NCI-H128 (cell line): ENCODE measurements at regions not wholly inside any gene's neighbourhood (a gene's known extent, or its start where the extent isn't known, plus 50 kb on each side); places are given as distances from the start of the nearest gene placed in this dataset.
A peak's percentile ranks its signal among the peaks of the same experiment; 100 is the strongest.
"Not testable (repeated sequence)": the region's sequence is repeated elsewhere in the genome, so short reads cannot be mapped to it uniquely, and the experiment has no call there.

ENCODE experiments used
- DNase-seq: peaks from one replicate; lab custom pipeline; 2025; ENCODE audit not compliant: unreplicated experiment; lab: John Stamatoyannopoulos, UW

DNA sequence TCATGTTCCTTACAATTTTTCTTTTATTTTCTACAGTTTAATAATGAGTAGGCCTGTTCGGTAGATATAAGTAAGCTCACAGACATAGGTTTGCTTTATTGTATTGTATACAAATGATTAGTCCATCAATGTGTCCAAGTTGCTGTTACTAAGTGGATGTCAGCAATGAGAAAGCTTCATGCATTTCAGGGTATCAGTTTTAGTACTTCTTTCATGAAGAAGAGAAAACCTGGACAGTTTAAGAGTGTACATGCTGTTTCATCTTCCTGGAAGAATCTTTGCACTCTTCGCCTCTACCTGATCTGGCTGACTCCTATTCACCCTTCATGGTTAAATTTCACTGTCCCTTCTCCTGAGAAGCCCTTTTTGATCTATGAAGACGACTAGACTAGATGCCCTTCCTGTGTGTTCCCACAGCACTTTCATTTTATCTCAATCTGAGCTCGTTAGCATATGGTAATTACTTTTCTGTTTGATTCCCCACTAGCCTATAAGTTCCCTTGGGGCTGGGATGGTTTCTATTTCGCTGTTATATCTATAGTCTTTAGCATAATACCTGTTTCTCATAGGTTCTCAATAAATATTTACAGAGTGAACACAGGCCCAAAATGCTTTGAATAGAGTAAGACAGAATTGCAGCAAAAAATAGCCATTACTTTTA, 70.7 kb downstream of the CETN3 start:
- DNase-seq = no peak

DNA sequence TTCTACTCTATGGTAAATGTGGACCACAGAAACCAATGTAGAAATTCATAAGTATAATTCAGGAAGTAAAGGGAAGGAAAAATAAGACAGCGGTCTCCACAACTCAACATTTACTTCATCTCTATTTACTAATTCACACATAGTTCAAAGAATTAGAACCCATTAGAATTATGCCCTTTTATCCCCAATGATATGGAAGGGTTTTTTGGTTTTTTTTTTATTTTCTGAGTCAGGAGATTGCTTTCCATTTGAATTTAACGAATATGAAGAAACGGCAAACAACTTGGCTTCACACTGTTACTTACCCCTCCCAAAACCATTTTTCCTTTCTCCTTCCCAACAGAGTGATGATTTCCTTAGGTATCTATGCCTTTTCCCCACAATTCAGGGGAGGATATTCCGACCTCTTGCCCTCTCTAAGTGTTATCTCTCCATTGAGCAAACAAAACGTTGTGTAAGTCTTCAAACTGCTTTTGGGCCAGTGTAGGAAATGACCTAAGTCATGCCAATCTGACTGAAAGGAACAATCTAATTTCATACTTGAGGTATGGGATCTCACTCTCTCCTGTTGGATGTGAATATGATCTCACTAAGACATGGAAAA, 72.0 kb downstream of the CETN3 start:
- DNase-seq = no peak

DNA sequence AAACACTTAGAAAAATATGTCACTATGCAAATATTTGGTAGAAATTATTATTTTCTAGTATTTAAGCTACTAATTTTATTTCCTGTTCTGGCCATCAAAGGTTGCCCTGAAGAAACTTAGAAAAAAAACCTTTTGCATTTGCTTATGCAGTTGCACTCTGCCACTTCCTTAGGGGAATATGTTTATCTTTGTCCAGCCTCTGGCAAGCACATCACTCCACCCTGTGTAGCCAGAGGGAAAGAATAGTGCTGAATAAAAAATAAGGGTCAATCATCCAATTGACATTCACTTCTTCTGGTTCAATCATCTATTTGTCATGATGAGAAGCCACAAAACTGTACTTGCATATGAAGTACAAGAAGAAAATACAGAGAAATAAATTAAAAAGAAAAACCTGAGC, 72.8 kb downstream of the CETN3 start:
- DNase-seq = no peak

DNA sequence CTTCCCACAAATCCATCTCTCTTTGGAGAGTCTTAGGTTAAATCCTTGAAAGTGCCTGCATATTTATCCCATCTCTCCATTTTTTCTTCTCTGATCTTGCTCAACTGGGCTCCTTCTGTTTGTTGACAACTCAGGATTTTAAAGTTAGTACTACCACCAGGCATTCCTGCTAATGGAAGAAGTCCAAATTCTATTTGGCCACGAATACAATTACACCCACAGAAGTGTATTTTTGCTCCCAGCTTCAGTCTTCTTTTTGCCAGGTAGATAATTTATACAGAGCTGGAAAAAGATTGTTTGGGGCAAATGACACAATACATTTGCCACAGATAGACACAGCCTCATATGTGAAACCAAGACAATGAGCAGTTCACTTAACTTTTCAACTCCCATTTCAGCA, 74.8 kb downstream of the CETN3 start:
- DNase-seq = no peak

- no peak for DNase-seq
These were observed 79.6 kb downstream of the CETN3 start for GRCh38 chr5:90329911-90330310.

- DNase-seq = no peak
These were observed 82.6 kb downstream of the CETN3 start for GRCh38 chr5:90326995-90327394.

DNA sequence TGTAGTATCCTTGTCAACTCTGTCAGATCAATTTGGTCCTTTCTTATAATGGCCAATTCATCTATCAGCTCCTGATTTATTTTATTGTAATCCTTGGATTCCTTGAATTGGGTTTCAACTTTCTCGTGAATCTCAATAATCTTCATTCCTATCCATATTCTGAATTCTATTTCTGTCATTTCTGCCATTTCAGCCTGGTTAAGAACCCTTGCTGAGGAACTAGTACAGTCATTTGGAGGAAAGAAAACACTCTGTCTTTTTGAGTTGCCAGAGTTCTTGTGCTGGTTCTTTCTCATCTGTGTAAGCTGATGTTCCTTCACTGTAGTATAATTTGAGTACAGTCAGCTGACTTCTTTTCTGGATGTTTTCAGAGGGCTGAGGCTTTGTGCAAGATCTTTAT, 84.5 kb downstream of the CETN3 start:
- no peak for DNase-seq

DNA sequence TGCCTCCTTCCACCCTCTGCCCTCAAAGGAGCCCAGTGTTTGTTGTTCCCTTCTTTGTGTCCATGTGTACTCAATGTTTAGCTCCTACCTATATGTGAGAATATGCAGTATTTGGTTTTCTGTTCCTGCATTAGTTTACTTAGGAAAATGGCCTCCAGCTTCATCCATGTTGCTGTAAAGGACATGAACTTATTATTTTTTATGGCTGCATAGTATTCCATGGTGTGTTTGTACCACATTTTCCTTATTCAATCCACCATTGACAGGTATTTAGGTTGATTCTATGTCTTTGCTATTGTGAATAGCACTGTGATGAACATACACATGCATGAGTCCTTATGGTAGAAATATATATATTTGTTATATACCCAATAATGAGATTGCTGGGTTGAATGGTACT, 89.2 kb downstream of the CETN3 start:
- not testable (repeated sequence) for DNase-seq

DNA sequence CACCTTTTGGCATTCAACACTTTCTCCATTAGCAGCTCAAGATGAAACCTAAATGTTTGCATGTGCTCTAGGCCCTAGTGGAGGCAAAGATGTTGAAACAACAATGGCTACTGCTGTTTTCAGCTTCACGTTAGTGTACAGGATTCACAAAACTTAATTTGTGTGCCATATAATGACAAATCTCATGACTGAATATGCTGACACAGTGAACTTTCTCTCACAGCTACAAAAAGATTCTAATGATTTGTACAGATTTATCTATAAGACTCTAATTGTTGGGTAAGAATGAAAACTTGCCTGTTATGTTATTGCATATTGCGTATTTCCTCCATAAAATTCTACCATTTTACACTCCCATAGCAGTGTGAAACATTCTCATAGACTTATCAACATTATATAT, 97.5 kb downstream of the CETN3 start:
- no peak for DNase-seq

DNA sequence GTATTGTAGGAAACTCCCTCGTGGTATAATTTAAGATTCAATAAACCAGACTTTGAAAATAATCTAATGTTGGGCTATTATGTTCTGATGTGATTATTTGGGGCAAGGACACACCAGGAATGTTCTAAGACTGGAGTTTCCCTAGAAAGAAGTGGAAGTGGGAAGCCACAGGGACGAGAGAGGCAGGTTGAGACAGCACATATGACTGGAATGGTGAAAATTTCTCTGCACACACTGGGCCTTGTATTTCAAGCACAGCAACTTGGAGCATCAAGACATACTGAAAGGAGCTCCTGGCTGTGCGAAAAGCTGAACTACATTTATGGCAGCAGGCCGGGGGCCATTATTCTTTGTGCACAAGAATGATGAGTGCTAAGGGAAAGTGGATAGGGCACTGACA, 98.2 kb downstream of the CETN3 start:
- DNase-seq = no peak

DNA sequence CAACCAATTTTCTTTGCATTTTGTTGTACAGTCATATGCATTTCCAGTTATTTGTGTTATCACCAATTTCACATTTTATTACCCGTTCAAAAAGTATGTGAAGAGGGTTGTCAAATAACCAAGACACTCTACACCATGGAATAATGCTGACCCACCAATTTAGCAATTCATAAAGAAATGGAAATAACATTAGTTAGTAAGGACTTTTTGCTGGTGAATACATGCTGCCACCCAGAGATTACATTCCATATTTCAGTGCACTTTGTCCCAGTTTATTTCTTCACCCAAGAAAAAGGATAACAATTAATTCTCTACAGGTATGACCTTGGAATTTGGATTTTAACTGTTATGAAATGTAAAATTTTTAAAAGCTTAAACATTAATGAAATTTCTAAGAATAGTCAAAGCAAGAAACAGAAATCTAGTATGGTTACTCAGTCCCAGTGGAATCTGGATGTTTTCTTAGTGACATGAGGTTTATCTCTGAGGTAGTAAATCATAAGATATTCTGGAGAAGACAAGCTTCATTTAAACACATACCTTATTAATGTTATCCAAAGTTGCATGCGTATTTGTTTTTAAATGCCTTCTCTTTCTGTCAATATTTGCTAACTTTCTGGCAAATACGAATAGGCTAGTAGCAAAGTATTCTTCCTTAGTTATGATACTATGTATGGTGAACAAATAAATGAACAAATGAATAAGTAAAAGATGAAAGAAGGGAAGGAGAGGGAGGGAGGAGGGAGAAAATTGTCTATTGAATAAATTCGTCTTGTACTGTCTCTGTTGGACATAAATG, 100.6 kb downstream of the CETN3 start:
- DNase-seq = no peak

DNA sequence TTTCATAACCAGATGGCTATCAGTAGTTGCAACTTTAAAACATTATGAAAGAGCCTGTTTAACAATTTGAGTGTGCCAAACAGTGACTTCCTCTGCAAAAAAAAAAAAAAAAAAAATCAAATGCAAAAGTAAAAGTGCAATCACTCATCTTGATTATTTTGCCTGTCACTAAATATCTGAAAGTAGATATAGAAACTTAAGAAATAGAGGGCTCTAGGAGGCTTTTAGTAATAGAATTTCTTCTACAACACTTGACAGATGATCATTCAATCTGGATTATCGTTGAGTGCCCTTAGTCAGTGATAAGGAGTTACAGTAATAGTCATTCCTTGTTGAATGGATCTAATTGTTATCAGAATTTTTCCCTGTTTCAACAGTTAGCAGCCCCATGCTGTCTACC, 101.8 kb downstream of the CETN3 start:
- no peak for DNase-seq

GRCh38 chr5:90307322-90307721, 102.2 kb downstream of the CETN3 start:
- no peak for DNase-seq

GRCh38 chr5:90306613-90307012, 102.9 kb downstream of the CETN3 start:
- DNase-seq = no peak

DNA sequence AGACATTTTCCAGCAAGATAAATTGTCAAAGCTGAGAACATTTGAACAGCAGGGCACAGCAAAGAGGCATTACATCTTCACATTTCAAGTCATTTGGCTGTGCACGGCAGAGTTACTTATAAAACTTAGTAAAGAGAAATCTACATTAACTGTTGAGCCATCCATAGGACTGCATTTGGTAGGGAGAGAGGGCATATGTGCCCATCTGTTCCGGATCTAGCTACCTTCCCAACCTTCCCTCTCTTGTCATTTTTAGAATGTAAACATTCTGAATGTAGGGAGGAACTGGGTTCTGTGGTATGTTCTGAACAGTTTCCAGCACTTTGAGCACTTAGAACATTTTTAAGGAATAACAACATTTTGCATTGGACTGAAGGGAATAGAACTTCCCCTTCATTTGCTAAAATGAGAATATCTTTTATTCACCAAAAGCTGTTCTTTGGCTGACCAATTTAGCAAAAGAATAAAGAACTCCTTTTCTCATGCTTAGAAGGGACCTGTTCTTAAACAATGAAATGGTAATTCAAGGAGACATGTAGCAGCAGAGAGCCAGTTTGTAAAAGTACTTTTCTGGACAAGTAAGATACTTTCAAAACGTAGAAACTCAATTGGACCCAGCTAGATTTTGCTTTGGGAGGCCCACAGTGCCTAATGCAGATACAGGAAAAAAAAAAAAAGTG, 104.4 kb downstream of the CETN3 start:
- DNase-seq = no peak

DNA sequence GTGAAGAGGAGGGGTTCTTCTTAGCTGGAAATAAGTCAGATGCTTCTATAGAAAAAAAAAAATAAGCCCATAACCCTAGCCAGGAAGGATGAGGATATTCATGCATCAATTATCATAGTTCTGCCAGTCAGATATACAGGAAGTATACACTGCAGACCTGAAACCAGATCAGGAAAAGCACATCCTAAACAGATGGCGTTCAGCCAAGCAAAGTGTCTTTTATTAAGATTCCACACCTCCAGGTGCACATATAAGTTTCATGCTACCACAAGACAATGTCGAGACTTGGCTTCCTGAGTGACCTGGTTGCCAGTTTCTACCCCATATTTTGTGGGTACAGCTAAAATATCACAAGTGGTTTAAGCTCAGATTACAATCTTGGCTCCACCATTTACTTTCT, 108.3 kb downstream of the CETN3 start:
- DNase-seq = no peak

- DNase-seq = no peak
These were observed 112.4 kb downstream of the CETN3 start for GRCh38 chr5:90297045-90297764.

DNA sequence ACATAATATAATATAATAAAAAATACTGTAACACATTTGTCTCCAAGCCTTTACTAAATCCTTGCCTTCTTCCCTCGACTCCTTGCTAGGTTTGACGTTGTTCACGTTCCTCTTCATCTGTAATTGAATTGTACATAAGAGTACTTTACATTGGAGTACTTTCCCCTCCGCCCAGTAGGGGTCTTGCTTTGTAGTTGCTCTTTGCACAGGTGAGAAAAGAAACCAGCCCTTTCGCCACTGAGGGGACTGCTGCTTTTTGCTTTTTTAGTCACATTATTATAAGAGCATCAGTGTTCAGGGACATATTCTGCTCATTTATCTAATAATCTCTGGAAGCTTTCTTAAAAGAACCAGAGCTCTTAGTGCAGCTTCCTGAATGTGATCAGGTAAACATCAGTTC, 115.0 kb downstream of the CETN3 start:
- DNase-seq = peak; percentile 4

- no peak for DNase-seq
These were observed 115.6 kb downstream of the CETN3 start for GRCh38 chr5:90293931-90294330.

GRCh38 chr5:90290648-90291047, 118.9 kb downstream of the CETN3 start:
- no peak for DNase-seq

DNA sequence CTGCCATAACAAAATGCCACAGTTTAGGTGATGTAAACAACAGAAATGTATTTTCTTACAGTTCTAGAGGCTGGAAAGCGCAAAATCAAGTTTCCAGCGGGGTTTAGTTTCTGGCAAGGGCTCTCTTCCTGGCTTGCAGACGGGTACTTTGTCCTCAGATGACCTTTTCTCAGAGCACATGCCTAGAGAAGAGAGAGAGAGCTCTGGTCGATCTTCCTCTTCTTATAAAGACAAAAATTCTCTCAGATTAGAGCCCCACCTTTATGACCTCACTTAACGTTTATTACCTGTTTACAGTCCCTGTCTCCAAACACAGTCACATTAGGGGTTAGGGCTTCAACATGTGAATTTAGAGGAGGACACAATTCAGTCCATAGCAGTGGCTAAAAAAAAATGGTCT, 119.7 kb downstream of the CETN3 start:
- DNase-seq = no peak
